Stimulated activated CD8-positive, alpha-beta memory T cell treated with anti-CD3 and anti-CD28 coated beads, Interleukin-7, amount 100 ng/mL, for 48 hours (primary cell): ENCODE measurements at regions not wholly inside any gene's neighbourhood (a gene's known extent, or its start where the extent isn't known, plus 50 kb on each side); places are given as distances from the start of the nearest gene placed in this dataset.
"Not testable (repeated sequence)": the region's sequence is repeated elsewhere in the genome, so short reads cannot be mapped to it uniquely, and the experiment has no call there.

Experiments used
- DNase-seq, 2 donors: peaks; one replicate each; pipeline ENCODE4 v3.0.0-alpha.2; 2020; ENCODE audit warnings: low read depth in 1 of 2; ENCODE audit errors: extremely low read depth in 1 of 2

DNA sequence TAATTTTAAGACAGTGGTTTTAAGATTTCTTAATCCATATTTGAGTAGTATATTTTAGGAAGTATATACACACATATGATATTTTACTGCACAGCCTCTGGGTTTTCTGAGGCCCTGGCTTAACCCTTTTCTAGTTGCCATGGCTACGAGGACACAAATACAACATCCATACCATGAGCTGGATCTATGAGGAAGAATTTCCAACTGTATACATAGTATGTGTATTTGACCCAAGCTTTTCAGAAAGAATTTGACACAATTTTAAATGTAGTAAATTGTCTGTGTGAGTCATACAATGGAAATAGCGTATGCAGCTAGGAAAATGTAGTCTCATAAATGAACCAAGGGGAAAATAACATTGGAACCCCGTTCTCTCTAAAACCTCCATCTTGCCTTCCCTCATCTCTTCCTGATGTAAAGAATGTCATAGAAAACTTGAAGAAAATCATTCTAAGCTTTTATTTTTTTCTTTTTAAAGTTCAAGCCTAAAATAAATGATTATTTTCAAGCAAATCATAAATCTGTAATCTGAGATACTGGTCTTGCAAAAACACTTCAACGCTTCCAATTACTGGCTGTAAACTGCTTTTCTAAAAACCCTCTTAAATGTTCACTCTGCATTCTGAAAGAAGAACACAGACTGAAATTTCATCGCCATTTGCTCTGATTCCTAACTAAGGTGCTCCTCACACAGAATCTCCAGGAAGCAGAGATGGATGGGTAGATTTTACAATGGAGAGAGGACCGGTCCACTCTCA lies 172.4 kb downstream of the LACC1 start:
- no peak for DNase-seq

DNA sequence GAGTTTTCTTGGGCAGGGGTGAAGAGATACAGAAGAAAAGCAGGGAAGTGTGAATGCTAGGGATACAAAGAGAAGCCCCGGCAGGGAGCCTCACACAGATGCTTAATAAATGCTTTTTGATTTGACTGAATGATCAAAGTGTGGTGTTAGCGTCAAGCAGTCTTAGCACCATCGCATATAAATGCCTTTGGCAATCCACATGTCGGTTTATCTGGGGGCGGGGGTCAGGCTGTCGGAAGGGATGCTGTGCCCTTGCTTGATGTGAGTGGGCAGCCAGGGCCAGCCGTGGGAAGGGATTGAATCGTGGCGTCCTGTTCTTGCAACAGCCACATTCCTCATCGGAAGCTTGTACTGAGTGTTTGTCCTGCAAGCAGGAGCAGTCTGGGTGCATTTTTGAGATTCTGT lies 173.1 kb downstream of the LACC1 start:
- DNase-seq = no peak

DNA sequence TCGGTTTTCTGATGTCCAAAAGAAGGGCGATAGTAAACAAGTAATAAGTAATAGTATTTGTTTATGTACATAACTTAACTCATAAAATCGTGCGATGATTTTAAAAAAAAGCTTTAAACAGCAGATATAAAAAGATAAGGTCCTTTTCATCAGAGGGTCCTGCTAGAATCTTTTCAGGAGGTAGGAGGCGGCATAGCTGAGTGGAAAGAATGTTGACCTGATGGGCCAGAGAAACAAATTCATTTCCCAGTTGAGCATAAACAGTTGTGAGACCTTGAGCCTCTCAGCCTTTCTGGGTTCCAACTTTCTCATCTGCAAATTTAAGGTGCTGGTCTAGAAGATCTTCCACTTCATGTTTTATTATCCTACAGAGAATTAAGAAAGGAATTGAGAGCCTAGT lies 173.5 kb downstream of the LACC1 start:
- DNase-seq = no peak

DNA sequence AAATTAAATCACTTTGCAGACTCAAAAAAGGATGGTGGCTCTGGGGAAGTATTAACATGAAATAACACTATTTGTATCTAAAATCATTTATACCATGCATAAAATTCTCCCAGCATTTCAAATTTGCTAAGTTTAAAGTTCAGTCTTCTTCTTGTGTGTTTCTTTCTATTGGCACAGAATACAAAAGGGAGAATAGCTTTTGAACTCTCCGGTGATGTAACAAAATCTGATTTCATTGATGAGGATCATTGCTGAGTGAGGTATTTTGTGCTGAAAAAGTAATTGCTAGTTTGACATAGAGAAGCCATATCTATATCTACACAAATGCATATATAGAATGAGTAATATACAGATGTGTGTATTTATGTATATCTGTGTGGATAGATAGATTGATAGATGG lies 174.8 kb downstream of the LACC1 start:
- DNase-seq = no peak

DNA sequence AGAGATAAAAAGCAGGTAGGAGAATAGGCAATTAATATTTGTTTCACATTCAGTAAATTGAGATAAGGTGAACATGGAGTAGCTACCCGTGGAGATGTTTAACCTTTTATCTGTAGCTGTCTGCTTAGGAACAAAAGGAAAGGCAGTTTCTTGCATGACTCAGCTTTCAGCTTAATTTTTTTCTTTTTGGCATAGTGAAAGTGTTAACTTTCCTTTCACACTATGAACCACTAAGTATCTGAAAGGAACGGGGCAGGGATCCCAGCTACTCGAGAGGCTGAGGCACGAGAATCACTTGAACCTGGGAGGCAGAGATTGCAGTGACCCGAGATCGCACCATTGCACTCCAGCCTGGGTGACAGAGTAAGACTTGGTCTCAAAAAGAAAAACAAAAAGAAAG lies 176.0 kb downstream of the LACC1 start:
- DNase-seq = not testable (repeated sequence)

DNA sequence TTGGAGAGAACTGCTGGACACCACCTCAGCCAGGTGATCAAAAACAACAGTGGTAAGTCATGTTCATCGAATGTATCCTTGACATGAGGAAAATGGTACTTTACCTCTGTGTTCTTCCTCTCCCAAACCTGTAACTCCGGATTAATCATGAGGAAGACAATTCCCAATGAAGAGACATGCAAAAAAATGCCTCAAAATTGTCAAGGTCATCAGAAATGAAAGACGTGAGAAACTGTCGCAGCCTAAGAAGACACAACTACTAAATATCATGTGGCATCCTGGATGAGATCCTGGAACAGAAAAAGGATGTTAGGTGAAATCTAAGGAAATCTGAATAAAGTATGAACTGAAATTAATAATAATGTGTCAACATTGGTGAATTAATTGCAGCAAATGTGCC lies 178.4 kb downstream of the LACC1 start:
- no peak for DNase-seq

DNA sequence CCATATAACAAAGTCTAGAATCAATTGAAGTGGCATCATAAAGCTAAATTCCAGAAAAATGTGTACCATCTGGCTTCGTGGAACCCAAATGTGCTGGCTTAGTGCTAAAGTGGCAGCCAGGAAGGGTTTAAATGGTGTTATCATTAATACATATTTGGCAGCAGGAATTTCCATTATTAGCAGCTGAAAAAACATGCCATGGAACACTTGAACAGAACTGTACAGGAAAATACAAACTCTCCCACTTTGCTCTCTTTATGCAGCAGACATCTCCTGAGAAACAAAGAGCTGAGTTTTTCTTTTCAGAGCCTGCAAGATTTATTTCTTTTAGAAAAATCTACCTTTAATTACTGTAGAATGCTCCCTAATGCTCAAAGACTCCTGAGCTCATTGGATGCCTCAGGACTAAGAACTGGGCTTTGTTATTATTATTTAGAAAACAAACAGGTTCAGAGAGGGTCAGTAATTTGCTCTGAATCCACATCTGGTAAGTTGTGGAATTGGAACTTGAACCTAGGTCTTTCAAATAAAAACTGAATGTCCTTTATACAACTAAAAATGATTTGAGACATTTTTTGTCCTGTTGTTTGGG lies 179.0 kb downstream of the LACC1 start:
- DNase-seq = no peak

DNA sequence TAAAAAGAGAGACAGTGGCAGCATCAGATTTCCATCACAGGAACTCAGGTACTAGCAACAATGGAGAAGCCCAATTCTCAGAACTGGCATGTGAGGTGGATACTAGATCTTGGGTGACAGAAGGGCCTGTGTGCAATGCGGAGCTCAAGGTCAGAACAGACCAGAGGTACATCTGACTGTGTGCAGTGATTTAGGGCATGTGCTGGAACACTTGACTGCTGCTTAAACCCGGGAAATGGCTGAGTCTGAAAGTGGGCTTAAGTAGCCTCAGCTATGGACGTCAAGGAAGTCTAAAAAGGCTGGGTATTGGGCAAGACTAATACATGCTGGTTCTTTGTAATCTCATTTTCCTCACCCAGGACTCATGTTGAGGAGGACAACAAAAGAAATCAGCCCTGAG lies 182.2 kb downstream of the LACC1 start:
- no peak for DNase-seq

DNA sequence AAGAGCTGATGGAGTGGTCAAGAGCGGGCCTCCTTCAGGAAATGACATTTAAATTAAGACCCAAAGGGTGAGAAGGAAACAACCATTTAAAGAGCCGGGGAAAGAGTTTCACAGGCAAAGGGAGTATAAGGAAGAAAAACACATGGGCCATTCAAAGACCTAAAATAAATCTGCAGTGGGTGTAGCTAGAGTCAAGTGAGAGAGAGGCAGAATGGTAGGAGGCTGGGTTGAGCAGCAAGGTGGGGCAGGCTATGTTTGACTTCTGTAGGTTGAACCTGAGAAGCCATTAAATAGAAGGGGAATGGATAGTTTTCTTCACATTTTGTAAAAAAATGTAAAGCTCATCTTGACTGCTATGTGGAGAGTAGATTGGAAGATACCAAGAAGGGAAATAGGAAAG lies 183.8 kb downstream of the LACC1 start:
- DNase-seq = no peak

DNA sequence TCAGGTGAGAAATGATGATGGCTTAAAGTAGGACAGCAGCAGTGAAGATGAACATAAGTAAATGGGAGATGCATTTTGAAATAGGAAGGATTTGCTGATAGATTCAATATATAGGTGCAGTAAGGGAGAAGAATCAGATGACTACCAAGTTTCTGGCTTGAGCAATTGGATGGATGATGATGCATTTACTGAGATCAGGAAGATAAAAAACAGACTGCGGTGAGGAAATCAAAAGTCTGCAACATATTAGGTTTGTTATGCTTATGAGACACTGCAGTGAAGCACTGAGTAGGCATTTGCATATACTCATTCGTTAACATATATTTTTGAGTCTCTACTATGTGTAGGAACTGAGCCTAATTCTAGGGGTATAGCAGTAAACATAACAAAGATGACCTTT lies 184.2 kb downstream of the LACC1 start:
- DNase-seq = no peak

DNA sequence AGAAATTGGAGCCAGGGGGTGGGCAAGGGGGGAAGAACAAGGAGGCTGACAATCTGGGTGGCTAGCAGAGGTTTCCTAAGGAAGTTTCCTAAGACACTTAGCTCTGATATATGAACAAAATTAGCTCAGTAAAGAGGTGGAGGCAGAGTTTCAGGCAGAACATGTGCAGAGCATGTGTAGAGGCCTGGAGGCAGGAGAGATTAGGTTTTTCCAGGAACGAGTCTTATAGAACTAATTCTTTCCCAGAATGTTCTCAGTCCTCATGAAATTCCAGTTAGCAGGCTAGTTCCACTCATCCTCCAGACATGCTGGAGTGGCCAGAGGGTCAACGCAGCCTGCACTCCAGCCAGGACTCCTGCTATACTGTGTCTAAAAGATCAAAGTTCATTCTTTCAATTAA lies 184.7 kb downstream of the LACC1 start:
- no peak for DNase-seq

DNA sequence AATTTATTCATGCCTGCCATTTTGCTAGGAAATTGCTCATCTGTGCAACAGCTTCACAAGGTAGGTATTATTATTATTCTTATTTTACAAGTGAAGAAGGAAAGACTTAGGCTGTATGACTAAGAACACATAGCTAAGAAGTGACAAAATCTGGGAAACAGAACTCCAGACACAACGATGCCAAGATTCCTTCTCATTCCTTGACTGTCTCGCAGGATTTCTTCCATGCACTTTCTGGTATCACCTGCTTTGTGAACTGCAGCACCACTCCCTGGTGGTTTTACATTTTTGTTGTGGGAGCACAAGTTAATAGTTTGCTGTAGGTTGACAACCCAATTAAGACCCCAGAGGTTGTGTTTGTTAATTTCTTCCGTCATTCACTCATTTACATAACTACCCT lies 188.5 kb downstream of the LACC1 start:
- no peak for DNase-seq

DNA sequence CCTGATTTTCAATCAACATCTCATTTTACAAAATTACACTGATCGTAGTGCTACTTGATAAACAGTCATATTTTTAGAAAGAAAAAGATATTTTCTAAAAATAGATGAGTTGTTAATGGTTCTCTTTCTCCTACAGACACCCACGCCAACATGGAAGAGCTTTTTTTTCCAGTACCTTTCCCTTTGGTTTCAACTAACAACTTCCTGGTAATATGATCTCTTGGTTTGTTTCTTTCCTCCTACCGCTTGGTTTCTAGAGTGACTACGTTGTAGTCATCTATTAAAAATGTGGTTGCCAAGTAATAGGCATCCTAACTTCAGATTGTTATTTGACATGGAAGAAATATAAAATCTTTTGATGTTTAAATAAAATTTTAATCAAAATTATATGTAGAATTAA lies 189.0 kb downstream of the LACC1 start:
- DNase-seq = no peak

DNA sequence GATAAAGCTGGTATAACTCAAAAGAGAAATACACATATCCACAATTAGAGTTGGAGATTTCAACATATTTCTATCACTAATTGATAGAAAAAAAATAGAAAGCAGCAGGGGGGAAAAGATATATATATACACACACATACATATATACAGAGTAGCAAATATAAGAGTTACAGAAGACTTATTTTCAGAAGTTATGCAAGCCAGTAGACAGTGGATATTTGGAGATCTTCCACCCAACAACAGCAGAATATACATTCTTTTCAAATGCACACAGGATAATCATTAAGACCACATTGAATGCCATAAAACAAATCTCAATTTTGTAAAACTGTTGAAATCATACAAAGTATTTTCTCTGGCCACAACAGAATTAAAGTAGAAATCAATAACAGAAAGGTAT lies 192.8 kb downstream of the LACC1 start:
- DNase-seq = no peak

DNA sequence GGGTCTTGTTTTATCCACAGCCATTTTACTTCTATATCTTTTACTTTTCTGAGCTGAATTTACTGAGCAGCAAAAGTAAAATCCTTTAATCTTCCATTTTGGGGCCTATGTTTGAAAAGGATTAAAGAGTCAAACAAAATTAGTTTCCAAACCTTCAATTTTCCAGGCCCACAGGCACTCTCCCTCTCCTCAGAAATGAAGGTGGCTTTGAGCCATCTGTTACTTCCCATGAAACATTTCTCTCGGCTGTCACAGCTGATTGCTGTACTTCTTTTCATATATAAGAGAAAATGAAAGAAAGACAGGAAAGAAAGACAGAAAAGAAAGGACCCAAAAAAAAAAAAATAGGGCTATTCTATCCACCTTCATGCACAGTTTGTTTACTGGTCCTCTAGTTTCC lies 194.9 kb downstream of the LACC1 start:
- DNase-seq = no peak

DNA sequence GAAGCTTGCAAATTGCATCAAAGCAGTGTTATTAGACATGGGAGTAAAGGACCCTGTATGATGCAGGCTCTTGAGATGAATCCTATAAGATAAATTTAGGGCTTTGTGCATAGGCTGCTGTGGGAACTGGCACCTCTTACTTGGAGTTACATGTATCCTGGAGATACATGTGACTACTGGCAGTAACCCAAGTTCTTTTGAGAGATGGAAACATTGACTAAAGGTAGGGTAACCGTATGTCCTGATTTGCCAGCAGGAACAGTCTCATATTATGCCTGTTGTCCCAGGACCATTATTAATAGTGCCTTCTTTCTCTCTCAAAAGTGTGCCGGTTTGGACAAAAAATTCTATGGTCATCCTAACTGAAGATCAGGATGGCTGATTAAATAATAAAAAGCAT lies 195.4 kb downstream of the LACC1 start:
- no peak for DNase-seq

DNA sequence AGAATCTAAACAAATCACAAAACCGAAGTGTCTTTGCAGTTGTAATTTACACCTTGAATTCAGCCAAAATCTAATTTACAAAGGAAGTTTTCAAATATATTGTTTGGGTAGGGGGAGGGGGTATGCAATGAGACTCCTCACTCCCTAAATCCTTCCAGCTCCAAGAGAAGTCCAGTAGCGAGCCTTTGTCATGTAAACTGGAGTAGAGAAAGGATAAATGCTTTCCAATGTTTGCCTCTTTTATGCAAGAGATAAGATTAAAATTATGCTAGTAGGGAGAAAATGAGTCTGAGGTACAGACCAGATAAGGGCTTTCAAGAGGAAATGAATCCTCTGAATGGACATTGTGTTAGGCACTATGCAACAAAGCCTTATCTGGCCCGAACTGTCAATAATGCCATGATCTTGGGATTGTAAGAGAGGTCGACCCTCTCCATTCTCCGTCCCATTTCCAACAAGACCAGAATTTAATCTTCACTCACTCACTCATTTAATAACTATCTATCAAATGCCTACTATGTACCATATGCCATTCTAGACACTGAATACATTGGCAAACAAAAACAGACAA lies 199.2 kb downstream of the LACC1 start:
- no peak for DNase-seq

DNA sequence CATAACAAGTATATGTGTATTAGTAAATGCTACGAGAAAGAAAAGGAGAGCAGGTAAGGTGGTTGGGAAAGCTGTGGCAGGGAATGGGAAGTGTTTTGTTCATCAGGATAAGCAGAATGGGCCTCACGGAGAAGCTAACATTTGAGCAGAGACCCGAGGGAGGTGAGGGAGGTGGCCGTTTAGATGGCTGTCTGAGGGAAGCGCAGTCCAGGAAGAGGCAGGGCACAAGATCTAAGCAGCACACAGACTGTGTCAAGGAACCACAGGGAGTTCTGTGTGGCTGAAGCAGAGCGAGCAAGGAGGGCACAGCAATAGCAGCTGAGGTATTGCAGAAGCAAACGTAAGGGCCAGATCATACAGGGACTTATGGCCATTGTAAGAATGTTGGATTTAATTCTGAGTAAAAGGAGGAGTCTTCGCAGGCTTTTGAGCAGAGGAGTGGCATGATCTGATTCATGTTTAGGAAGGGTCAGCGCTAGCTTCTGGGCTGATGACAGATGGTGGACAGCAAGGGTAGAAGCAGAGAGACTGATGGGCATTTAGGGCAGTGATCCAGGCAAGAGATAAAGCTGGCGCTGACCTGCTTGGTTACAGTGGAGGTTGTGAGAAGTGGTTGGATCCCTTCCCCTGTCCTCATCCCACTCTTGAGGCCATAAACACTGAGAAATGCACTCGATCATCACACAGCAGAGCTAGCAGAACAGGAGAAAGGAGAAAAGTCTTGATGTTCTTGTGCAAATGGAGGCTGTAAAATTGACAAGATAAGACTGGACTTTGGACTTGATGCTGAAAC lies 199.9 kb downstream of the LACC1 start:
- no peak for DNase-seq

DNA sequence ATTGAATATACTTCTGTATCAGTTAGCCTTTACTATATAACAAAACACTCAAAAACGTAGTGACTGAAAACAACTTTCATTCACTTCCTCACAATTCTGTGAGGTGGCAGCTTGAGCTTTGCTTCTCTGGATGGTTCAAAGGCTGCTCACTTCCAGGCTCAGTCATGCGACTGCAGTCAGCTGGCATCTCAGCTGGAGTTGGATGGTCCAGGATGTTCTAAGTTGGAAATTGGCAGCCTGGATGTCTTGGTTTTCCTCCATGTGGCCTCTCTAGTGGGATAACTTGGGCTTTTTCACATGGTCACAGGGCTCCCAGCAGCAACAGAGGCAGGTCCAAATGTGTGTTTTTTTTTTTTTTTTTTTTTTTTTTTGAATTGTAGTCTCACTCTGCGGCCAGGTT lies 204.4 kb downstream of the LACC1 start:
- DNase-seq = no peak

DNA sequence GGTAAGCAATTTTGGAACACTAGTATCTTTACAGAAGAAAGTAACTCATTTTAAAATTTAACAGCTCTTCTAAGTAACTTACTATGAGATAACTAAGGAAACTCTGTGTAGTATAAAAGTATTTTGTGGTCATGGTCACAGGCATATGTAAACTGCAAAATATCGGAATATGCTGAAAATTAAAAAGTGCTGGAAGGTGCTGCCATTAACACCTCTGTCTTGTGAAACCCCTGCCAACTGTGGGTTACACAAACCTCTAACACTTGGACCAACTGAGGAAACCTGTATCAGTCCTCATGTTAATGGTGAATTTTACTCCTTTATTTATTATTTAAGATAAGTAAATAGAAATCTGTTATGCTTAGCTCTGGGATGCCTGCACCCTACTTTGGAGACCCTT lies 206.7 kb downstream of the LACC1 start:
- DNase-seq = no peak

DNA sequence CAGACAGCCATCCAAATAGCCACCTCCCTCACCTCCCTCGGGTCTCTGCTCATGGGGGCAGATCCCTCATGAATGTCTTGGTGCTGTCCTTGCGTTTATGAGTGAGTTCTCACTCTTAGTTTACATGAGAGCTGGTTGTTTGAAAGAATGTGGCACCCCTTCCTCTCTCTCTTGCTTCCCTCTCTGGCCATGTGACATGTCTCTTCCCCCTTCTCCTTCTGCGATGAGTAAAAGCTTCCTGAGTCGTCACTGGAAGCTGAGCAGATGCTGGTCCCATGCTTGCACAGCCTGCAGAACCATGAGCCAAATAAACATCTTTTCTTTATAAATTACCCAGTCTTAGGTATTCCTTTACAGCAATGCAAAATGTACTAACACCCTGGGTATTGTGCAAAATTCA lies 208.7 kb downstream of the LACC1 start:
- DNase-seq = no peak

DNA sequence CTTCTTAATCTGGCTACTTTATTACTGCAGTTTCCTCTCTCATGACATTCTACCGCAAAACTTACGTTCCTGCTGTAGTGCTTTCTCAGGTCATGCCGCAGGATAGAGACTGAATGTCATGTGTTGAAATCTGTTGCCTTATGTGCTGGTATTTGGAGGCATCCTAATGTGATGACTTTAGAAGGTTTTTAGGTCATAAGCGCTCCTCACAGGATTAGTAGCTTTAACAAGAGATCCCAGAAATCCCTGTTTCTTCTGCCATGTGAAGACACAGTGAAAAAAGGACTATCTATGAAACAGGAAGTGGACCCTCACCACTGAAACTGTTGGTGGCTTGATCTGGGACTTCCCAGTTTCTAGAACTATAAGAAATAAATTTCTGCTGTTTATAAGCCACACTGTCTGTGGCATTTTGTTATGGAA lies 209.3 kb downstream of the LACC1 start:
- DNase-seq = no peak
